Stimulated activated CD4-positive, alpha-beta T cell treated with anti-CD3 and anti-CD28 coated beads, Interleukin-2, amount 100 ng/mL, for 4 hours (primary cell): ENCODE measurements at regions not wholly inside any gene's neighbourhood (a gene's known extent, or its start where the extent isn't known, plus 50 kb on each side); places are given as distances from the start of the nearest gene placed in this dataset.

ENCODE experiments used
- DNase-seq: peaks from one replicate; pipeline ENCODE4 v3.0.0-alpha.2; 2020; ENCODE audit warnings: low read depth

DNA sequence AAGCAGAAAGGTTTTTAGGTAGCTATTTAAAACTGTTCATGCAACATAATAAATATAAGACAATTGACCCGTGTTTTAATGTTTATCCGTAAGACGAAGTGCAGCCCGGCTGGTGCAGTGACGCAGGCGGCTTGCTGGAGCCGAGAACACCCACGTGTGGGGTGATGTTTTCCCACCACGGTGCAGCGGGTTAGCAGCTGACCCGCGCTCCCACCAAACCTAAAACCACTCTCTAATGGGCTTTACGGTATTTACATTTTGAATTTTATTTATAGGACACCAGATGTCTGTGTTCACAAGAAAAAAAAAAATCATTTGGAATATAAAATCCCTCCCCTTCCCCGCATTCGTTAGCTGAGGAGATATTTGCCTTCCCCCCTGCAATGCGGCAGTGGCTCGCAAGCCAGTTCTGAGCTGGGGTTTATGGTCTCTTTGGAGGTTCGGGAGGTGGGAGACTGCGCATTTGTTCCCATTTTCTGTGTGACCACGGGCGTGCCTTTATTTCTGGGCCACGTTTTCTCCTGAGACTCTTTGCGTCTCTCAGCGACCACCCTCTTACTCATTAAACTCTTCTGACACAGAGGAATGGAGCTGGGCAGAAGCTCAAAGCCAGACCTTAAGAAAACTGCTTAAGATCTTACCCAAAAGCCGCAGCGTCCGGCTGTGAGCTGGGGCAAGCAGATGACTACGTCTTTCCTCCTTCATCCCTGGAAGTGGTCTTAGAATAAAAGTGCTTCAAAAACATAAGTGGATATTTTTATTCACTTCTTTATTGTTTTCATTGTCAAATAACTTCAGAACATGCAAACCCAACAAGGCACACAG is 301.1 kb downstream of the IRF8 start:
- no peak for DNase-seq

DNA sequence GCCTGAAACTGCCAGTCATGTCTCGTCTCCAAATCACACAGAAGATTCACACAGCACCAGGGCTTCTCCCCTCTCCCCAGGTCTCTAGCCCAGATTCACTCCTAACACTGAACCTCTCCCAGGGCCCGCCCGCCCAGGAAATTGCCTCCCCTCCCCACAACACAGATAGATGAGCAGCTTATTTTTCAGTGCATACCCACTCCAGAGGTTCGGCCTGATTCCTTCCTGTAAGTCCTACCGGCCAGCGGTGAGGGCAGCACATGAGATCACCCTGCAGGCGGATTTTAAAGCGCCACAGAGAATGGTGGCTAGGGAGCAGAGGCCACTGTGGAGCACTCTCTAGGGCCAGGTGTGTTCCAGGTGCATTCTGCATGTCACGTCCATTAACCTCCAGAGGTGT is 301.8 kb downstream of the IRF8 start:
- no peak for DNase-seq

DNA sequence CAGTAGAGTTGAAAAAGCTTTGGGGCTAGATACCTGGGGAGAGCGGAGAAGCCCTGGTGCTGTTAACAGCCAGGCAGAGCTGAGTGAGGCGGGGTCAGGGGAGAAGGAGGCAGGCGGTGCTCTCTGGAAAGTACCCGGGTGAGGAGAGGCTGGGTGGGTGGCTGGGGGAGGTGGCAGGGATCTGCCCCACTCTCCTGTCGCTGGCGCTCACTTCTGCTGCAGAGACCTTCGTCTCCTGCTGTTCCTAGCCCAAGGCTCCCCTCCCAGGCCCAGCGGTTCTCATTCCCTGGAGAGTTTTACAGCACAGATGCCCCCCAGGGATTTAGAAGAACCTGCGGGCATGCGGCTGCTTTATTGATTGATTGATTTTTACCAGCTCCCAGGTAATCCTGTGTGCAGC is 302.8 kb downstream of the IRF8 start:
- DNase-seq = no peak

DNA sequence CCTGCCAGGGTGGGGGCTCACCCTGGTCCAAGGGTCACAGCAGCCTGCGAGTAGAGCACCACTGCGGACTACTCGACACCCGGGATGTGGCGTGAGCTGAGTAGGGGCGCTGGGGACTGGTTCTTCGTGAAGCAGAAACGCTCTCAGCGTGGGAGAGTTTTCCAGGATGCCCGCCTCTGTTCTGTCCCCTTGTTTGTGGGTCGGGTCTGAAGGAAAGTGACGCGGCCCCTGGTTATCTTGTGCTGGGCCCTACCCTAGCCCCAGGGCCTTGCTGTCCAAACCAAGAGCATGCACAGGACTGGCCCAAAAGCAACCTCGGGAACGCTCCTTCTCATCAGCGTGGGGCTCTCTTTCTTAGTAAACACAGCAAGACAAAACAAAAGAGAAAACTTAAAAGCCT is 303.3 kb downstream of the IRF8 start:
- no peak for DNase-seq

DNA sequence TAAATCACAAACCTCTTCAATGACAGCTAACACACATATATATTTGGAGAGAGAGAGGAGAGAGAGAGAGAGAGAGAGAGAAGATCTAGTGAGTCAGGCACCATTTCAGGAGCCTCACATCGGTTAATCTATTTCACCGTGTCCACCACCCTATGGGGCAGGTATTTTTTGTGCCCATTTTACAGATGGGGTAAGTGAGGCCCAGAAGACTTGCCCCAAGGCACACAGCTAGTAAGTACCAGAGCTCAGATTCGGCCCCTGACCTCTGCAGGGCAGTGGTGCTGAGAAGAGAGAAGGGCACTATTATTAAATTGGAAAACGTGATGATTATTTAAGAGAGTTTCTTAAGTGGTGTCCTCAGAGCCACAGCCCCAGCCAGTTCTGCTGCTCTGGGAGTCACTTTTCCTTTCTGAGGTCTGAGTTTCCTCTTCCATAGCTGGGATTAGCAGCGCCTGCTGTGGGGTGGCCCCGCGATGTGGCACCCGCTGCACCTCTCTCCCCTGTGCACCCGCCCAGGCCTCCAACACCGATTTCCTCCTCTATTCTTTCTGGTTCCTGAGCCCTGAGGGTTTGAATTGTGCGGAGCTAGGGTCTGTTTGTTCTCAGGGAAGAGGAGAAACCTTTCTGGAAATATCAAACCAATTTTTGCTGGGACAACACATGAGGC is 303.9 kb downstream of the IRF8 start:
- no peak for DNase-seq

DNA sequence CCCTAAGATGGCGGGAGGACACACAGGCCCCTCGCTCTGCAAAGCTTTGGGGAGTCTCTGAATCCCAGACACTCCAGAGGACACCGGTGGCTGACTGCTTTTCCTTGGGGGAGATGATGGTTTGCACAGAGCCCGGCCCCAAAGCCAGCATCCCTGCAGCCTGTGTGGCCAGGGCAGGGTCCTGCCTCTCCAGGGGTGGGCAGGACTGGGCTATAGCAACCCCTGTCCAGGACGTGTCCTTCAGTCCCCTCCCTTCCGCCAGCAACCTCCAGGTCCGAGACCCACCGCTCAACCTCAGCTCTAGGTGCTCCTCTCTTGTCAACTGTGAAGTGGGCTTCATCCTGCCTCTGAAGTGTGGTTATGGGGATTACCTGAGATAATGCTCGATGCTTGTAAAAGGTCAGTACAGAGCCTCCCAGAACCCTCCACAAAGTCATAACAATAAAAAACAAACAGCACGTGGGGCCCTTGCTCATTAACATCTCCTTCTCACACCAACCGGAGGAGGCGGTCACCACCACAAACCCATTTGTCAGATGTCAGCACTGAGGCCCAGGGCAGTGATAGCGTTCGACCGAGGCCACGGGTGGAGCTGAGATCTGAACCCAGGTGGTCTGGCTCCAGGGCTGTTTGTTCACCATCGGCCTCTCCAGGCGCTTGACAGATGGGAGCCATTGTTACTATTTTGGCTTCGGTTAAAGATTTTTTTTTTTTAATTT is 304.8 kb downstream of the IRF8 start:
- no peak for DNase-seq

DNA sequence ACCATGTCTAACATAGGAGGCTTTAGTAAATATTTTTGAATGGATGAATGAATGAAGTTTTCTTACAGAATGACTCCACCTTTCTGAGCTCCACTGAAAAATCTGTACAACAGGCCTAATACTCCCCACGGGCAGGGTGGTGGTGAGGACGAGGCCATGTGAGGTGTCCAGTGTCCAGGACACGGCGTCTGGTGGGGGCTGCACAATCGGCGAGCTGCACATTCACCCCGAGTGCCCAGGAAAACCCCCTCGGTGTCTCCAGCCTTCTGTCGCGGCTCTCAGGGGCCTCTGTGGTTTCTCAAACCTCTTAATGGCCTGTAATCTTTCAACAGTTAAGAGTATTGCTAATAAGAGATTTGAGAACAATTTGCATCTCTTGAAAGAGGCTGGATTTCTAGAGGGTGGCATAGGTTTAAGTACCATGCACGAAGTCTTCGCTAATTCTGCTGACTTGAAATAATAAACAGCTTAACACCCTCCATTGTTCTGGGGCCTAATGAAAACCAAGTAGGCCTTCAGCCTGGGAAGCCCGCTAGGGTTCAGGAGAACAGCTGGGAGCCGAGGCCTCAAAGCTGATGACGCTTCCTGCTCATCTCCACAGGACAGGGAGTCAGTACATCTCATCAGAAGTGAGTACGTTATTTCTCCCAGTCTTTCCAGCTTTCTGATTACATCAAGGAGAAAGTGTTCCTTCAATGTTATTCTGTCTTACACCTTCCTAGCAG is 304.6 kb upstream of the FOXF1 start:
- DNase-seq = no peak

DNA sequence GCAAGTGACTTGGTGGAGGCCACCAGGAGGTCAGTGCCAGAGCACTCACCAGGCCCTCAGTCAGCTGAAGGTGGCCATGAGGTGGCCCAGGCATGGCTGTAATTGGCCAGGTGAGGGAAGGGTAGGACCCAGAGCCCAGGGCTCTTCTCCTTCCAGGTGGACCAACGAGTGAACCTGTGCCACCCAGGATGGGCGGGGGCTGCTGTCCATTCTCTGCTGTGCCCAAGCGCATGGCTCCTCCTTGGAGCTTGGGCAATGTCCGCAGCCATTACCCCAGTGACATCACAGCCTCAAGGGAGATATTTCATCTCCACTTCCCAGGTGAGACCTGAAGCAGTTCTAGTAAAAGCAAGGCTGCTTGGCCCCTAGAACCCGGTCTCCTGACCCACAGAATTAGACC is 303.0 kb upstream of the FOXF1 start:
- no peak for DNase-seq

DNA sequence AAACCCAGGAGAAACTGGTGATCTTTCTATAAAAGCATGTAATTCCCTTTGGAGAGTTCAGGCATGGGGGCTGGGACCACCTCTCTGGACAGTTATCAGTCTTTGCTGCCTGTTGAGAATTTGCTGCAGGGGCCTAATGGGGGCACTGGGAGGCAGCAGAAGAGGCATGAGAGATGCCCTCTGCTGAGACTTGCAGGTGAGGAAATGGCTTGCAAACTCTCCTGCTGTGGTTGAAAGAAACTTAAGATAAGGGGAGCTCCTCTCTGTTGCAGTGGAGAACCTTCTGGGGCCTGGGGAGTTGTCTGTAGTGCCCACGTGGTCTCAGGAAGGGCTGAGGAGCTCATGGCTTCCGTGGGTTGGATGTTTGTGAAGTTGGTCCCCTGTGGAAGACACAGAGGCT is 301.1 kb upstream of the FOXF1 start:
- no peak for DNase-seq

DNA sequence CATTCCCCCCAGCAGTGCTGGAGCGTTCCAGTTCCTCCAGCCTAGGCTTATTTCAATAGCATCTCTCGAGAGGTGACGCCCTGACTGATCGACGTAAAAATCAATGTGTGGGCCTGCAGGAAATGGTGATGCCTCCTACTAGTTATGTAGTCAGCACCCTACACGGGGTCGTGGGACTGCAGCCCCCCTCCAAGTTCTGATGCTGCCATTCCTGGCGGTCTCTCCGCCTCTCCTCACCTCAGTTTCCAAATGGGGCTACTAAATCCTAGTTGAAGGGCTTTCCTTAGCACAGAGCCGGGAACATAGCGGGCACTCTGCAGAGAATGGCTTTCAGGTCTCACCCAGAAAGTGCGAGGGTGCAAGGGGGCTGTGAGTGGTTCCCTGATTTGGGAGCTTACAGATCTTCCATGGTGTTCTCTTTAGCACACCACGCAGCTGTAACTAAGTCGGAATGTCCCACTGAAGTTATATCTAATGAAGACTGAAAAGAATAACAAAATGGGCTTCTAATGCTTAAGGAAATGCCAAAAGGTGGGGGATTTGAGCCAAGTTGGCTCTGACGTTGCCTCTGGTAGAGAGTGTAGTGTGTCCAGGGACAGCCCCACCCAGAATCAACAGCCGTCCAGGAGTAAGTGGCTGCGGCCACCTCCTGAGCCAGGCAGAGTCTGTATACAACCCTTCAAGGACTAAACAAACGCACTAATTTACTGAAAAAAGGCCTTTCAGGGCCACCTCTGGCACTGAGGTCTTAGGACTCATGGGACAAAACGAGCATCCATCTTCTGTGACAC is 299.7 kb upstream of the FOXF1 start:
- no peak for DNase-seq

DNA sequence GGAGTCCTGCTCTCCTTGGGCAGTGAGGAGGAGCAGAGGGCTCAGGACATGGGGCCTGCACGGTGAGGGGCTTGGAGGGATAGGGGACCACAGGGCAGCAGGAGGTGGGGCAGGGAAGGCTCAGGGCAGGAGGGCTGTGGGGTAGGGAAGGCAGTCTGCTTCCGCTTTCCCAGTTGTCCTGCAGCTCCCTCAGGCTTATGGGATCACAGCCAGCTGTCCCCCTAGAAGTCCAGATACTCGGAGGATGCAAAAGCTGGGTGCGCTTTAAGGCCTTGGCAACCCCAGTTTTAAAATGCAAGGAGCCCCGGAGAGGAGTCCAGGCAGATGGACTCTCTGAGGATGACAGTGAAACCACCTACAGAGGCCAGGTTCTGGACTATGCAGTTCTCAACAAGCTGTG is 299.1 kb upstream of the FOXF1 start:
- no peak for DNase-seq

DNA sequence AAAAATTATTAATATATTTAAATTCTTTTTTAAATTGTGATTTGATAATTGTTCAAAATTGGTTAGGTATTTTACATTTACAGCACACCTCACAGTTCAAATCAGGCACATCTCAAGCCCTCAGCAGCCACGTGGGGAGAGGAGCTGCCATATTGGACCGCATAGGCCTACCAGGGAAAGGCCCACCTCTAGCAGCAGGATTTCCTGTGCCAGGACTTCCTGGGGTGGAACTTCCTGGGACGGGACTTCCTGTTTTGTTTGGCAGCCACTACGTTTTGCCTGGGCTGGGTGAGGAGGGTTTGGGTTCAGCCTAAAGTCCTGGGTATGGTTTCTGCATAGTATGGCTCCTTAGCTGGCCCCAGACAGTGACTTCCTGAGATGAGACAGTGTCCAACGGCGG is 298.5 kb upstream of the FOXF1 start:
- no peak for DNase-seq

DNA sequence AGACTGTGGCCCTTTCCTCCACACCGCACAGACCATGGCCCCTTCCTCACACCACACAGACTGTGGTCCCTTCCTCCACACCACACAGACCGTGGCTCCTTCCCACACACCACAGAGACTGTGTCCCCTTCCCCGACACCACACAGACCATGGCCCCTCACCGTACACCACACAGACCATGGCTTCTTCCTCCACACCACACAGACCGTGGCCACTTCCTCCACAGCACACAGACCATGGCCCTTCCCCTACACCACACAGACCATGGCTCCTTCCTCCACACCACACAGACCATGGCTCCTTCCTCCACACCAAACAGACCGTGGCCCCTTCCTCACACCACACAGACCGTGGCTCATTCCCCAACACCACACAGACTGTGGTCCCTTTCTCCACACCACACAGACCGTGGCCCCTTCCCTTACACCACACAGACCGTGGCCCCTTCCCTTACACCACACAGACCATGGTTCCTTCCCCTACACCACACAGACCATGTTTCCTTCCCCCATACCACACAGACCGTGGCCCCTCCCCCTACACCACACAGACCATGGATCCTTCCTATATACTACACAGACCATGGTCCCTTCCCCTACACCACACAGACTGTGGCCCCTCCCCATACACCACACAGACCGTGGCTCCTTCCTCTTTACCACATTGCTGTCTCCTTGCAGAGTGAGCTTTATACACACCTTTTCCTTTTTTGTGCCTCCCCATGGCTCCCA is 297.5 kb upstream of the FOXF1 start:
- DNase-seq = no peak

DNA sequence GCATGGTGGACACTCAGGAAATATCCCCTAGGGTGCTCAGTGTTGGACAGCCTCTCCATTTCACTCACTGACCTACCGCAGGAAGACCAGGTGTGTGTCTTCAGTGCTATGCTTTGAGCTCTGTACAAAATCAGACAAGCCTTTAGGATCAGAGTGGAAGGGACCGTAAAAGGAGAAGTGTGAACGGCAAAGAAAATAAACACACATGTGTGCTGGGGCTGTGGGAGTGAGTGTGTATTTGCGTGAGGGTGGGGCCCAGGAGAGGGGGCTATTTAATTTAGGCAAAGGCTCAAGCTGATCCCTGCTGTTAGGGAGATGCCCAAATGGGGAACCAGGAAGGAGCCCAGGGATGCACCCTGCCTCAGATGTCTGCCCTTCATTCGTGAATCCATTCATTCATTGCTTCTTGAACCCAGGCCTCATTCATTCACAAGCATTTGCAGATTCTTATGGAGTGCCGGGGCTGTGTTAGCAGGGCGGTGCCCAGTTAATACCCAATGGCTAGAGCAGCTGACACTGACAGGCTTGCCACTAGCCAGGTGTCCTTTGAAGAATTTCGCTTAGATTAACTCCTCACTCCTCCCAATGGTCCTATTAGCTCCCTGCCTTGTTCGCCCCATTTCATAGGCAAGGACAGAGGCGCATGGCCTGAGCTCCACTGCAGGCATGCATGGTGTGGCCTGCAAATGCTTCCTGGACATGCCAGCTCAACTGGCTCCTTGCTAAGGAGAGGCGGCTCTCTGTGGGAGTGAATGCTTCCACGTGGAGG is 296.7 kb upstream of the FOXF1 start:
- DNase-seq = no peak

DNA sequence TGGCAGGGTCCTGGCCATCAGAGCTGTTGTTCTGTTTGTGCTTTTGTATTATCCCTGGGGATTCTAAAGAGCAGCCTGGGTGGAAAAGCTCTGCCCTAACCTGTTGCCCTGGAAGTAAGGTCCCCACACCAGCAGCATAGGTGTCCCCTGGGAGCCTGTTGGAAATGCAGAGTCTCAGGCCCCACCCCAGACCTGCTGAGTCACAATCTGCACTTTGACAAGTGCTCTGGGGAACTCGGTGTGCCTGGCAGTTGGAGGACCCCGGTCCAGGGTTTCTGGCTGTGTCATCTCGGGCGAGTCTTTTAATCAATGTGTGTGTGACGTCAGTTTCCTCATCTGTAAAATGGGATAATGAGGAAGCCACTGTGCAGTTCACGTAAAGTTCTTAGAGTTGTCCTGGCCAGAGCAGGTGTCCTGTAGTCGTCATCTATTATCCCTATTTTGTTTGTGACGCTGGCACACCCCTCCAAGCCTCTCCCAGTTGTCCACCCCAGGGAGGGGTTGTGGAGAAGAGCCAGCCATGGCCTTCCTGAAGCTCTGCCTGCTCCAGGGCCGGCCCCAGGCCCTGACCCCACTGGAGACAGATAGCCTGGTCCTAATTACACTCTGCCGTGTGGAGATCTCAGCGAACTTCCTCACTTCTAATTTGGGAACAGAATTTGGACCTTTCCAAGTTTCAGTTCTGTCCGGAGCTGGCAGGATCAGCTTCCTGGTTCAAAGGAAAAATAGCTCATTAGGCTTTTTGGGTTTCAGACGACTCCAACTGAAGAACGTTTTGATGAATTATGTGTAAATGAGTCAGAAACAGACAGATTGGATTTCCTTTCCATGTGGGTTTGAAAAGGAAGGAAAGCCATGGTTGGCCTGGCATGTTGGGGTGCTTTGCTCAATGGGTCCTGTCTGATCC is 295.7 kb upstream of the FOXF1 start:
- DNase-seq = no peak

DNA sequence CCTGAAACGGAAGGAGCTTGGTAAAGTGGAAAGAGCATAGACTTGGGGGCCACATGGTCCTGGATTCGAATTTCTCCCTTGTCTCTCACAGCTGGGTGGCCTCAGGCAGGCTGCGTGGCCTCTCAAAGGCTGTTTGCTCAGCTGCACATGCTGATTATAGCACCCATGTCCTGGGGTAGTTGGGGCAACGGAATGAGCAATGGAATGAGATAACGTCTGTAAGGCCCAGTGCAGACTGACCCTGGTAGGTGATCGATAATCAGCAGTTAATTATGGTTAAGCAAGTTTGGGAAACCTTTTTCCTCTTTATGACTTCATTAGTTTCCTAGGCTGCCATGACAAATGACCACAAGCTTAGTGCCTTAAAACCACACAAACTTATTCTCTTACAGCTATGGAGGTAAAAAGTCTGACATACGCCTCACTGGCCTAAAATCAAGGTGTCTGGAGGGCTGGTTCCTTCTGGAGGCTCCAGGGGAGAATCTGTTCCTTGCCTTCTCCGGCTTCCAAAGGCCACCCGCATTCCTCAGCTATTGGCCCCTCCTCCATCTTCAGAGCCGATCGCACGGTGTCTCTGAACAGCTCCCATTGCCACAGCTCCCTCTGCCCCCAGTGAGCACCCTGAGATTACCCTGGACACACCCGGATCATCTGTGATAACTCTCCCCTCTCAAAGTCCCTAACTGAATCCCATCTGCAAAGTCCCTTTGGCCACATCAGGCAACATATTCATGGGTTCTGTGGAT is 294.9 kb upstream of the FOXF1 start:
- no peak for DNase-seq

DNA sequence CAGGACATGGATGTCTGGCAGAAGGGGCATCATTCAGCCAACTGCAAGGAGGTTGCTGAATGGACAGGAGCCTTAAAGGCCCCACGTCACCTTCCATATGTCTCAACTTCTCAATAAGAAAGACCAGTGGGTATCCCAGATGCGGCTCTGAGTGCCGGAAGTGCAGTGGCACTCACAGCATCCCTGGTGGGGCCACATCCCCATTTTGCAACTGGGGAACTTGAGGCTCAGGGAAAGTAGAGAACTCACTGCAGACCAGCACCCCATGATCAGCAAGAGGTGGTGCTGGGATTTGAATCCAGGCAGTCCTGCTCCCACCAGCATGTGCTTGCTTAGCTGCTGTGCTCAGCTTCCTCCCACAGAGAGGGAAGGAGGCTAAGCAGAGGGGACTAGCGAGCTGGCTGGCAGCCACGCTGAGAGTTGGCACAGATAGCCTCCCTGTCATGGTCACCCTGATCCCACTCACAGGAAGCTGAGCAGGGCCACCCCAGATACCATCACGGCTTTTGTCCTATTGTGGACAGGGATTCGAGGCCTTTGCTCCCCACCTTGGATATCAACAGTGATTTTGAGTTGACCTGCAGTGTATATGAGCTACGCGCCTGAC is 294.2 kb upstream of the FOXF1 start:
- DNase-seq = no peak

DNA sequence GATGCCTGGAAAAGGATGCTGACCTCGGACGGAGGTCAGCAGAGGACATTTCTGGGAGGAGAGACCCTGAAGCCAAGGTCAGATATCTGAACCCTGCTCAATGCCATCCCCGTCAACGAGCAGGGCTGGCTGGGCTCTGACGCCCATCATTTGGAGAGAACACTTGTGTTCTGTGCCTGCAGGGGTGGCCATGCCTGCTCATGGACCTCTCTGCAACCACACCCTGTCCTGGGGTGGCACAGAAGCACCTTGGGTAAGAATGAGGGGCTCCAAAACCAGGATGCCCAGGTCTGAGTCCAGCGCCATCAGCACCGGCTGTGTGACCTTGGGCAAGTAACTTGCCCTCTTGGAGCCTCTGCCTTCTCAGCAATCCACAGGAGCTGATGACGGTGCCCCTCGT is 293.7 kb upstream of the FOXF1 start:
- DNase-seq = no peak
